Peyer's patch (tissue), 4 donors: ENCODE measurements at regions not wholly inside any gene's neighbourhood (a gene's known extent, or its start where the extent isn't known, plus 50 kb on each side); places are given as distances from the start of the nearest gene placed in this dataset.
"Not testable (repeated sequence)": the region's sequence is repeated elsewhere in the genome, so short reads cannot be mapped to it uniquely, and the experiment has no call there.

Experiments
- DNase-seq, 3 donors: peaks; one replicate each; pipeline ENCODE4 v3.0.0-alpha.2; 2017 to 2019
- H3K27ac ChIP-seq, 4 donors: fragments of 200-600 bp; sonication (generic); one replicate each; pipeline ENCODE4 v1.5.1; 2016 to 2019
- H3K27me3 ChIP-seq, 2 donors: fragments of 200-600 bp; sonication (generic); one replicate each; pipeline ENCODE4 v1.5.1; 2019
- H3K36me3 ChIP-seq, 3 donors: fragments of 200-600 bp; sonication (generic); one replicate each; pipeline ENCODE4 v1.5.1; 2016 to 2019
- H3K4me1 ChIP-seq, 4 donors: fragments of 200-600 bp; sonication (generic); one replicate each; pipeline ENCODE4 v1.5.1; 2016 to 2019
- H3K4me3 ChIP-seq, 4 donors: fragments of 200-600 bp; sonication (generic); 1 replicate in 3 of 4; 2 replicates in 1 of 4; pipeline ENCODE4 v1.5.1; 2016 to 2019; ENCODE audit warnings: mild to moderate bottlenecking in 1 of 4
- H3K9me3 ChIP-seq, 4 donors: fragments of 200-600 bp; sonication (generic); one replicate each; pipeline ENCODE4 v1.5.1; 2016 to 2019; ENCODE audit warnings: mild to moderate bottlenecking in 1 of 4
- POLR2A ChIP-seq, 2 donors: fragments of 450-650 bp; IDR thresholded peaks; one replicate each; pipeline ENCODE4 v1.5.1; 2017; ENCODE audit warnings: antibody characterized with exemption in 2 of 2, mild to moderate bottlenecking in 2 of 2, moderate library complexity in 2 of 2
- TF ChIP-seq, protein P1 (sequence below), 6 experiments: fragments of 450-650 bp in 4 of 6; fragments of 200-600 bp in 2 of 6; sonication (generic) in 1 of 6; IDR thresholded peaks; one replicate each; pipeline ENCODE4 v1.5.1; 2017 to 2019; ENCODE audit warnings: antibody characterized with exemption in 6 of 6, mild to moderate bottlenecking in 3 of 6, moderate library complexity in 1 of 6

DNA sequence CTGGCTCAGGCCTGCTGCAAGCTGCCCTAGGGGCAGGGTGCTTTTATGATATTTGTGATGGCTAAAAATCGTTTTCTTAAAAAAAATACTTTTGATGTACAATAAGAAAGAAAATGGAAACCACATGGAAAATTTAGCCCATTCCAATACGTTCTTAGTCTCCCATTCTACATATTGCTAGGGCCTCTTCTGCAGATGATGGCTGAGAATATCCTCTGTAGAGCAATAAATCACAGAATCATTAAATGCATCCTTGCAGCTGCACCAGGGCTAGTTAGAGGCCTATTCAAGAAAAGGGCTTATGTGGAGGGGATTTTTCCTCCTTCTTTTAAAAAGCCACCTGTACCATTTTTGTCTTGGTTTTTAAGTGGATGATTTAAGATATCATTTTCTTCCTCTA is 97.6 kb upstream of the C1GALT1C1 start:
- DNase-seq = no peak

DNA sequence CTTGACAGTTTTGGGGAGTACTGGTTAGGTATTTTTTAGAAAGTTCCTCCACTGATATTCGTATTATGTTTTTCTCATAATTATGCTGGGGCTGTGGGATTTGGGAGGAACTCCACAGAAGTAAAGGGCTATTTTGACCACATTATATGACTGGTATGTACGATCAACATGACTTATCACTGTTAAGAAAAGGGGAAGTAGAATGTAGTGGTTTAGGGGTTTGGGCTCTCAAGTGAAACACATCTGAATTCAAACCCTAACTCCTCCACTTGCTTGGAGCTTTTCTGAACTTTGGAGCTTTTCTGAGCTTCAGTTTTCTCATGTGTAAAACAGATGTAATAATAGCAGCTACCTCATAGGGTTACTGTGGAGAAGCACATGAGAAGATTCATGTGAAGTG is 96.4 kb upstream of the C1GALT1C1 start:
- no peak for TF ChIP-seq POLR2A (IDR thresholded peaks at IDR 0.05)
- TF ChIP-seq, protein P1, sequence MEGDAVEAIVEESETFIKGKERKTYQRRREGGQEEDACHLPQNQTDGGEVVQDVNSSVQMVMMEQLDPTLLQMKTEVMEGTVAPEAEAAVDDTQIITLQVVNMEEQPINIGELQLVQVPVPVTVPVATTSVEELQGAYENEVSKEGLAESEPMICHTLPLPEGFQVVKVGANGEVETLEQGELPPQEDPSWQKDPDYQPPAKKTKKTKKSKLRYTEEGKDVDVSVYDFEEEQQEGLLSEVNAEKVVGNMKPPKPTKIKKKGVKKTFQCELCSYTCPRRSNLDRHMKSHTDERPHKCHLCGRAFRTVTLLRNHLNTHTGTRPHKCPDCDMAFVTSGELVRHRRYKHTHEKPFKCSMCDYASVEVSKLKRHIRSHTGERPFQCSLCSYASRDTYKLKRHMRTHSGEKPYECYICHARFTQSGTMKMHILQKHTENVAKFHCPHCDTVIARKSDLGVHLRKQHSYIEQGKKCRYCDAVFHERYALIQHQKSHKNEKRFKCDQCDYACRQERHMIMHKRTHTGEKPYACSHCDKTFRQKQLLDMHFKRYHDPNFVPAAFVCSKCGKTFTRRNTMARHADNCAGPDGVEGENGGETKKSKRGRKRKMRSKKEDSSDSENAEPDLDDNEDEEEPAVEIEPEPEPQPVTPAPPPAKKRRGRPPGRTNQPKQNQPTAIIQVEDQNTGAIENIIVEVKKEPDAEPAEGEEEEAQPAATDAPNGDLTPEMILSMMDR (IDR thresholded peaks at IDR 0.05) = no peak

More for the DNA sequence above, 97.6 kb upstream of the C1GALT1C1 start:
- Histone ChIP-seq H3K9me3 (no peaks in the 10 kb centered on the region), H3K27ac (no peak overlapping the region), H3K27me3 (no peaks in the 10 kb centered on the region), H3K4me1 (no peaks in the 10 kb centered on the region), H3K36me3 (no peaks in the 10 kb centered on the region), H3K4me3 (no peak overlapping the region)
- no peak for TF ChIP-seq POLR2A (IDR thresholded peaks at IDR 0.05)
- TF ChIP-seq, protein P1 (IDR thresholded peaks at IDR 0.05) = no peak

DNA sequence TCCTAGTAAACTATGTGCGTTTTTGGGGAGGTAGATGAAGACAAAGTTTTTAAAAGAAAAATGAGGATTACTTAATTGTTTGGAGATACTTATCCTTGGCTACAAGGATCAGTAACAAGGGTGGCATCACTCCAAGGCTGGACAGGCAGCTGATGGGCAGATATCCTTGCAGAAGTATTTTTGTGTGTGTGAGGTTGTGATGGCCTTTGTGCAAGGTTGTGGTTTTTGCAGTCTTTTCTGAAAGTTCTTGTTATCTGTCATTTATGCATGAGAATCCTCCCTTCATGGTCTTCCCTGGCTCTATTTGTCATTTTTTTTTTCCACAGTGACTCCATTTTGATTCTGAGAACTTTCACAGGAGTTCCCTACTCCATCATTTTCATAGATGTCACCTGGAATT is 96.0 kb upstream of the C1GALT1C1 start:
- DNase-seq = no peak
- no peaks in the 10 kb centered on the region for H3K9me3 ChIP-seq
- no peaks in the 10 kb centered on the region for H3K4me1 ChIP-seq
- H3K36me3 ChIP-seq = no peaks in the 10 kb centered on the region
- TF ChIP-seq, protein P1 (IDR thresholded peaks at IDR 0.05) = no peak
- no peak for TF ChIP-seq POLR2A (IDR thresholded peaks at IDR 0.05)
- no peaks in the 10 kb centered on the region for H3K27me3 ChIP-seq
- no peak overlapping the region for H3K27ac ChIP-seq
- H3K4me3 ChIP-seq = no peak overlapping the region

More for the DNA sequence above, 96.4 kb upstream of the C1GALT1C1 start:
- Histone ChIP-seq H3K4me1 (no peaks in the 10 kb centered on the region), H3K27ac (no peak overlapping the region), H3K36me3 (no peaks in the 10 kb centered on the region), H3K4me3 (no peak overlapping the region), H3K9me3 (no peaks in the 10 kb centered on the region), H3K27me3 (no peaks in the 10 kb centered on the region)
- no peak for DNase-seq

DNA sequence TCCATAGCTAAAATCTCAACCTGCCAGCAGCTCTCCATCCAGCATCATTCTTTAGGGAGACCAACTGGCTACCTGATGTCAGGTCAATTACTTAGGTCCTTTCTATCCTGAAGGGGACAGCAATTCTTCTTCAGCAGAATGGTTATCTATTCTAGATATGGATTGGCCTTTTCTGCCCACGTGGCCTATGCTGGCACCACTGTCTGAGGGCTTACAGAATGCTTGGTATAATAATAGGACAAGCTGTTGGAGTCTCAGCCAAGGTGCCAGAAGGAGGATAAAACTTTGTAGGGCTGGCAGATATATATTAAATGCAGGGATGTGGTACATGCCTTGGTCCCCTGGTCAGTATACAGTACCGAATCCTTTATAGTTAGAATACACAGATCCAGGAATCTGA is 89.8 kb upstream of the C1GALT1C1 start:
- Histone ChIP-seq H3K9me3 (no peaks in the 10 kb centered on the region), H3K4me3 (no peak overlapping the region), H3K4me1 (no peaks in the 10 kb centered on the region), H3K36me3 (no peaks in the 10 kb centered on the region), H3K27me3 (no peaks in the 10 kb centered on the region), H3K27ac (no peak overlapping the region)
- TF ChIP-seq POLR2A (IDR thresholded peaks at IDR 0.05) = no peak
- TF ChIP-seq, protein P1 (IDR thresholded peaks at IDR 0.05) = no peak
- DNase-seq = no peak

DNA sequence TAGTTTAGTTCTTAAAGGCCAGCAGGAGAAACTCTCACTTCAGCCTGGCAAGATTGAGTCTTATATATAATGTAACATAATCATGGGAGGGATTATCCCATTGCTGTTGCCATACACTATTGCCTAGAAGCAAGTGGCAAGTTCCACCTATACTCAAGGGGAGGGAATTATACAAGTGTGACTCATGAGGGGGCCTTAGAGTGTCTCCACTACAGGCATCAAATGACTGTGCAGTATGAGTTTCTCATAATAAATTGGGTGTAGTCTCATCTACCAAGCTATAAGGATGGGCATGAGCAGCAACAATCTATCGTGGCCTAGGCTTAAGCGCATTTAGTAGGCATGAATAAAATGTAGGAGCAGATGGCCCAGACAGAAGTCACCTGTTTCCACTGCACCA is 89.1 kb upstream of the C1GALT1C1 start:
- H3K4me3 ChIP-seq = no peak overlapping the region

DNA sequence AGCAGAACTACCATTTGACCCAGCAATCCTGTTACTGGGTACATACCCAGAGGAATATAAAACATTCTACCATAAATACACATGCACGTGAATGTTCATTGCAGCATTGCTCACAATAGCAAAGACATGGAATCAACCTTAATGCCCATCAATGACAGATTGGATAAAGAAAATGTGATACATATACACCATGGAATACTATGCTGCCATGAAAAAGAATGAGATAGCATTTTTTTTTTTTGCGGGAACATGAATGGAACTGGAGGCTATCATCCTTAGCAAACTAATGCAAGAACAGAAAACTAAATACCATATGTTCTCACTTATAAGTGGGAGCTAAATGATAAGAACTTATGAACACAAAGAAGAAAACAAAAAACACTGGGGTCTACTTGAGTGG is 72.5 kb upstream of the C1GALT1C1 start:
- DNase-seq, H3K9me3 ChIP-seq, H3K27ac ChIP-seq, H3K4me1 ChIP-seq, H3K27me3 ChIP-seq, H3K4me3 ChIP-seq, H3K36me3 ChIP-seq: not testable (repeated sequence)

More for the DNA sequence above, 89.1 kb upstream of the C1GALT1C1 start:
- no peak for DNase-seq
- no peak overlapping the region for H3K27ac ChIP-seq
- no peaks in the 10 kb centered on the region for H3K4me1 ChIP-seq
- no peaks in the 10 kb centered on the region for H3K9me3 ChIP-seq
- H3K27me3 ChIP-seq = no peaks in the 10 kb centered on the region
- H3K36me3 ChIP-seq = no peaks in the 10 kb centered on the region
- TF ChIP-seq, protein P1 (IDR thresholded peaks at IDR 0.05) = no peak
- no peak for TF ChIP-seq POLR2A (IDR thresholded peaks at IDR 0.05)
